ENCODE measurements at regions not wholly inside any gene's neighbourhood (a gene's known extent, or its start where the extent isn't known, plus 50 kb on each side); places are given as distances from the start of the nearest gene placed in this dataset.

DNA sequence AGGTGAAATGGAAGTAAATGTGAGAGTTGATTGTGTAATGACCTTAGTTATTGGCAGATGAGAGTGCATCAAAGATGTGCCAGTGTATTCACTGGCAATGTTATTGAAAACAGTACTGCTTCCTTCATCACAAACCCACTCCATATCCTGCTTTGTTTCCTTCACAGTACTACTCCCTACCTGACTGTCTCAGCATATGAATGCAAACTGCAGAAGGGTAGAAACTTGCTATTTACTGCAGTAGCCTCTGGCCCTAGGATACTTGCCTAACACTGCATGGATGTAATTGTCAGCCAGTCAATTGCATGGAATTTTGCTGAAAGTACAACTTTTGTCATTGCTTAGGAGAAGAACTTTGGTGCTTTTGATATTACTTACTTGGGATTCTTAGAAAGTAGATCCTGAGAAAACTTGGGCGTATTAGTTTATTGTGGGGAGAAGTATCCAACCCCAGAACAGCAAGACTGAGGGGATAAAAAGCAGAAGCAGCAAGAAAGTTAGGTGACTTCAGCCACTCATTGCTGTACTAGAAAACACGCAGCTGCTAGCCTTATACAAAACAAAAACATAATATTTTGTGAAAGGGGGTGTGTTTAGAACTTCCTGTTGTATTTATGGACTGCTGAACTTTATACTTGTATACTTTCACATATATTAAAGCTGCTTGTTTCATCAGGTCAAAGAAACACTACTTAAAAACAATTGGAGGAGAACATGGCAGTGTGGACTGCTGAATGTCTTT lies 219.0 kb downstream of the CCNG2 start:
- intact Hi-C loops (cut with micrococcal nuclease), result no loop called here
- CTCF ChIA-PET, result interaction anchor here (1.3 to 1.8 kb wide), 2 partner anchors 18 to 225 kb away, joined by 3 to 8 read pairs; no protein-coding TSS in a partner anchor
- peaks cover 6 to 16% of the 10 kb centered on the region in 2 experiments for H3K27me3 ChIP-seq (ENCODE audit: control insufficient read depth in 2 of 2, insufficient read depth in 2 of 2, low read length in 2 of 2)

DNA sequence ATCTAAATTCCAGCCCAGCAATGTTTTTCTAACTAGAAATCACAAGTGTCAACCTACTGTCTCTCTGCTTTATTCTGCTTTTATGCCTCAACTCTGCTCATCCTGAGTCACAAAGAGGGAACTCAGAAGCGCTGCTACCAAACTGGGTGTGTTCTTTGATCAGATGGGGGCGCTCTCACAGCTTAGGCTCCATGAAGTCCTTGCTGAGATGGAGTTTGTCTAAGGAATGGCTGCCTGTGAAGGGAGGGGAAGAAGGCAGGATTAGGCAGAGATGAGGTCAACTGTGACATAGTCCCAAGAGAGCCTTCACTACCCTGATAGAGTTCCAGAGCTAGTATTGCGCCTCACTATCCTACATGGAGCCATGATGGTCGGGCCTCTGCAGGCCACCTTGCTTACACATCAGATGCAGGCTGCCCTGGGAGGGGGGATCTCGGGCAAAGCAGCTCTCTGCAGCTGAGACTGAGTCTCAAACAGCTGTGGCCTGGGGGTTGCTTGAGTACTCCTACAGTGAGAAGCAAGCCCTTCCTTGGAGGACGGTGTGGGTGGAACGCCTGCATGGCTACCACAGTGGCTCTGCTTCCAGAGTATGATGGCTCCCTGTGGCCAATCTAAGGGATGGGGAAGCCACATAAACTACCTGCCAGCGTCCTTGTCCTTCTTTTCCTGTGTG lies 219.9 kb downstream of the CCNG2 start:
- Histone ChIP-seq H3K36me3 (ENCODE audit: control insufficient read depth in 2 of 2, extremely low read depth in 1 of 2, insufficient read depth in 2 of 2, low read length in 2 of 2) (no peaks in the 10 kb centered on the region), H3K9me1 (replicated peaks; ENCODE audit: control insufficient read depth, extremely low read depth, insufficient read depth, low read length) (no peaks in the 10 kb centered on the region), H3K79me2 (ENCODE audit: control insufficient read depth, insufficient read depth, low read length) (no peaks in the 10 kb centered on the region), H3K27ac (ENCODE audit: insufficient read depth, low read depth, low read length) (no peak overlapping the region), H3K4me2 (ENCODE audit: insufficient read depth, low read length) (no peak overlapping the region), H3K4me3 (replicated peaks in 1 of 3; ENCODE audit: insufficient read depth in 1 of 3, low read depth in 1 of 3, low read length in 3 of 3) (no peak overlapping the region), H4K20me1 (replicated peaks; ENCODE audit: control insufficient read depth, extremely low read depth, insufficient read depth, low read length) (no peaks in the 10 kb centered on the region), H3K9me3 (replicated peaks; ENCODE audit: control insufficient read depth, insufficient read depth, low read length) (no peaks in the 10 kb centered on the region), H3K9ac (replicated peaks; ENCODE audit: extremely low read depth, insufficient read depth, low read length) (no peak overlapping the region), H3K4me1 (ENCODE audit: control insufficient read depth, extremely low read depth, insufficient read depth, low read length) (no peaks in the 10 kb centered on the region), H3K27me3 (ENCODE audit: control insufficient read depth in 2 of 2, insufficient read depth in 2 of 2, low read length in 2 of 2) (peaks cover 10 to 19% of the 10 kb centered on the region in 2 experiments), H2AFZ (ENCODE audit: low read depth, low read length) (no peak overlapping the region)
- dilution Hi-C loops (cut with MboI; ENCODE audit: extremely low pct_ligation_motif_present, low sequenced_read_pairs) (no loop called here), intact Hi-C loops (cut with micrococcal nuclease) (no loop called here)
- POLR2A ChIA-PET, result no interaction called here
- BruUV-seq (replicated peaks), result no TSS peak
- CTCF ChIA-PET, result interaction anchor here (1.8 kb wide), 1 partner anchor 19 kb away, joined by 8 read pairs; no protein-coding TSS in a partner anchor
- TF ChIP-seq JUN (IDR thresholded peaks at IDR 0.05; ENCODE audit: borderline replicate concordance, insufficient read depth, insufficient read length, low read depth), result no peak
- TF ChIP-seq, protein P1, sequence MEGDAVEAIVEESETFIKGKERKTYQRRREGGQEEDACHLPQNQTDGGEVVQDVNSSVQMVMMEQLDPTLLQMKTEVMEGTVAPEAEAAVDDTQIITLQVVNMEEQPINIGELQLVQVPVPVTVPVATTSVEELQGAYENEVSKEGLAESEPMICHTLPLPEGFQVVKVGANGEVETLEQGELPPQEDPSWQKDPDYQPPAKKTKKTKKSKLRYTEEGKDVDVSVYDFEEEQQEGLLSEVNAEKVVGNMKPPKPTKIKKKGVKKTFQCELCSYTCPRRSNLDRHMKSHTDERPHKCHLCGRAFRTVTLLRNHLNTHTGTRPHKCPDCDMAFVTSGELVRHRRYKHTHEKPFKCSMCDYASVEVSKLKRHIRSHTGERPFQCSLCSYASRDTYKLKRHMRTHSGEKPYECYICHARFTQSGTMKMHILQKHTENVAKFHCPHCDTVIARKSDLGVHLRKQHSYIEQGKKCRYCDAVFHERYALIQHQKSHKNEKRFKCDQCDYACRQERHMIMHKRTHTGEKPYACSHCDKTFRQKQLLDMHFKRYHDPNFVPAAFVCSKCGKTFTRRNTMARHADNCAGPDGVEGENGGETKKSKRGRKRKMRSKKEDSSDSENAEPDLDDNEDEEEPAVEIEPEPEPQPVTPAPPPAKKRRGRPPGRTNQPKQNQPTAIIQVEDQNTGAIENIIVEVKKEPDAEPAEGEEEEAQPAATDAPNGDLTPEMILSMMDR (IDR thresholded peaks at IDR 0.05; ENCODE audit: extremely low read depth in 1 of 2, insufficient read depth in 1 of 2, low read depth in 1 of 2, low read length in 2 of 2), result no peak
- TF ChIP-seq FOS (IDR thresholded peaks at IDR 0.05; ENCODE audit: borderline replicate concordance, insufficient read depth, low read length), result no peak
- TF ChIP-seq, protein P2, sequence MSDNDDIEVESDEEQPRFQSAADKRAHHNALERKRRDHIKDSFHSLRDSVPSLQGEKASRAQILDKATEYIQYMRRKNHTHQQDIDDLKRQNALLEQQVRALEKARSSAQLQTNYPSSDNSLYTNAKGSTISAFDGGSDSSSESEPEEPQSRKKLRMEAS (IDR thresholded peaks at IDR 0.05; ENCODE audit: insufficient read depth, insufficient read length), result no peak
- no peak for TF ChIP-seq POLR2A (IDR thresholded peaks at IDR 0.05; ENCODE audit: low read depth, low read length)
- no peak for TF ChIP-seq GATA2 (IDR thresholded peaks at IDR 0.05; ENCODE audit: insufficient read depth, insufficient read length, low read depth, low read length)
- TF ChIP-seq MYC (IDR thresholded peaks at IDR 0.05; ENCODE audit: low read depth, low read length), result no peak
- no peak for TF ChIP-seq POLR2AphosphoS5 (IDR thresholded peaks at IDR 0.05; ENCODE audit: insufficient read depth, low read depth, low read length)
- TF ChIP-seq EZH2 (IDR thresholded peaks at IDR 0.05; ENCODE audit: borderline replicate concordance, low read depth, low read length, severe bottlenecking), result no peak
- no peak for FAIRE-seq
- DNase-seq (ENCODE audit: low read depth, low spot score), result no peak

More for the DNA sequence above, 219.0 kb downstream of the CCNG2 start:
- no peak overlapping the region for H2AFZ ChIP-seq (ENCODE audit: low read depth, low read length)
- no peak for DNase-seq (ENCODE audit: low read depth, low spot score)
- H3K27ac ChIP-seq (ENCODE audit: insufficient read depth, low read depth, low read length), result no peak overlapping the region
- FAIRE-seq, result no peak
- H3K4me2 ChIP-seq (ENCODE audit: insufficient read depth, low read length), result no peak overlapping the region
- no peaks in the 10 kb centered on the region for H3K79me2 ChIP-seq (ENCODE audit: control insufficient read depth, insufficient read depth, low read length)
- H3K4me3 ChIP-seq (replicated peaks in 1 of 3; ENCODE audit: insufficient read depth in 1 of 3, low read depth in 1 of 3, low read length in 3 of 3), result no peak overlapping the region
- no TSS peak for BruUV-seq (replicated peaks)
- POLR2A ChIA-PET, result no interaction called here
- H3K4me1 ChIP-seq (ENCODE audit: control insufficient read depth, extremely low read depth, insufficient read depth, low read length), result no peaks in the 10 kb centered on the region
- TF ChIP-seq, protein P2 (IDR thresholded peaks at IDR 0.05; ENCODE audit: insufficient read depth, insufficient read length), result no peak
- TF ChIP-seq JUN (IDR thresholded peaks at IDR 0.05; ENCODE audit: borderline replicate concordance, insufficient read depth, insufficient read length, low read depth), result no peak
- H3K9me3 ChIP-seq (replicated peaks; ENCODE audit: control insufficient read depth, insufficient read depth, low read length), result no peaks in the 10 kb centered on the region
- H3K9me1 ChIP-seq (replicated peaks; ENCODE audit: control insufficient read depth, extremely low read depth, insufficient read depth, low read length), result no peaks in the 10 kb centered on the region
- H3K36me3 ChIP-seq (ENCODE audit: control insufficient read depth in 2 of 2, extremely low read depth in 1 of 2, insufficient read depth in 2 of 2, low read length in 2 of 2), result no peaks in the 10 kb centered on the region
- H4K20me1 ChIP-seq (replicated peaks; ENCODE audit: control insufficient read depth, extremely low read depth, insufficient read depth, low read length), result no peaks in the 10 kb centered on the region
- no peak overlapping the region for H3K9ac ChIP-seq (replicated peaks; ENCODE audit: extremely low read depth, insufficient read depth, low read length)
- dilution Hi-C loops (cut with MboI; ENCODE audit: extremely low pct_ligation_motif_present, low sequenced_read_pairs), result no loop called here

Data from endothelial cell of umbilical vein (primary cell).